Activated CD4-positive, alpha-beta T cell treated with anti-CD3 and anti-CD28 coated beads, Interleukin-2, amount 50 U/mL, for 4 hours (primary cell): ENCODE measurements at regions not wholly inside any gene's neighbourhood (a gene's known extent, or its start where the extent isn't known, plus 50 kb on each side); places are given as distances from the start of the nearest gene placed in this dataset.

Experiments
- DNase-seq, 2 experiments: peaks; one replicate each; pipeline ENCODE4 v3.0.0-alpha.2; 2020

- DNase-seq = no peak
Observed at GRCh38 chr11:80362563-80363340, 921.9 kb upstream of the TENM4 start.

GRCh38 chr11:80355251-80355650 lies 914.4 kb upstream of the TENM4 start:
- DNase-seq = no peak

- DNase-seq = no peak
Observed at GRCh38 chr11:80350541-80350940, 909.7 kb upstream of the TENM4 start.

- DNase-seq = no peak
Observed at GRCh38 chr11:80349997-80350396, 909.2 kb upstream of the TENM4 start.

GRCh38 chr11:80346353-80347059 lies 905.7 kb upstream of the TENM4 start:
- DNase-seq = no peak

GRCh38 chr11:80343436-80343835 lies 902.6 kb upstream of the TENM4 start:
- DNase-seq = no peak

GRCh38 chr11:80338231-80338630 lies 897.4 kb upstream of the TENM4 start:
- no peak for DNase-seq

GRCh38 chr11:80331694-80332093 lies 890.9 kb upstream of the TENM4 start:
- no peak for DNase-seq

- no peak for DNase-seq
Observed at GRCh38 chr11:80330264-80330663, 889.4 kb upstream of the TENM4 start.

- DNase-seq = no peak
Observed at GRCh38 chr11:80328774-80329173, 887.9 kb upstream of the TENM4 start.

- DNase-seq = no peak
Observed at GRCh38 chr11:80327956-80328614, 887.3 kb upstream of the TENM4 start.

GRCh38 chr11:80321786-80322185 lies 881.0 kb upstream of the TENM4 start:
- no peak for DNase-seq

GRCh38 chr11:80320765-80321164 lies 879.9 kb upstream of the TENM4 start:
- DNase-seq = no peak

- DNase-seq = no peak
Observed at GRCh38 chr11:80320226-80320625, 879.4 kb upstream of the TENM4 start.

- no peak for DNase-seq
Observed at GRCh38 chr11:80317612-80318011, 876.8 kb upstream of the TENM4 start.

GRCh38 chr11:80315200-80315599 lies 874.4 kb upstream of the TENM4 start:
- no peak for DNase-seq

- DNase-seq = no peak
Observed at GRCh38 chr11:80309301-80309700, 868.5 kb upstream of the TENM4 start.

GRCh38 chr11:80307676-80308075 lies 866.8 kb upstream of the TENM4 start:
- no peak for DNase-seq

- no peak for DNase-seq
Observed at GRCh38 chr11:80297858-80298632, 857.2 kb upstream of the TENM4 start.

GRCh38 chr11:80293293-80293692 lies 852.5 kb upstream of the TENM4 start:
- DNase-seq = no peak

- no peak for DNase-seq
Observed at GRCh38 chr11:80284946-80285785, 844.3 kb upstream of the TENM4 start.

GRCh38 chr11:80282643-80283042 lies 841.8 kb upstream of the TENM4 start:
- DNase-seq = no peak
